AG10803 (cell line): ENCODE measurements at regions not wholly inside any gene's neighbourhood (a gene's known extent, or its start where the extent isn't known, plus 50 kb on each side); places are given as distances from the start of the nearest gene placed in this dataset.

ENCODE experiments used
- DNase-seq: peaks from one replicate; pipeline ENCODE4 v3.0.0; 2010; ENCODE audit warnings: low read depth
- H3K4me3 ChIP-seq: 2 replicates; pipeline ENCODE4 v1.5.1; 2011; ENCODE audit warnings: mild to moderate bottlenecking, low read length, control low read depth
- TF ChIP-seq, protein P1 (sequence below): conservative IDR thresholded peaks from 2 replicates; pipeline ENCODE4 v1.5.1; 2011; ENCODE audit warnings: mild to moderate bottlenecking, low read length, control low read depth, inconsistent platforms

DNA sequence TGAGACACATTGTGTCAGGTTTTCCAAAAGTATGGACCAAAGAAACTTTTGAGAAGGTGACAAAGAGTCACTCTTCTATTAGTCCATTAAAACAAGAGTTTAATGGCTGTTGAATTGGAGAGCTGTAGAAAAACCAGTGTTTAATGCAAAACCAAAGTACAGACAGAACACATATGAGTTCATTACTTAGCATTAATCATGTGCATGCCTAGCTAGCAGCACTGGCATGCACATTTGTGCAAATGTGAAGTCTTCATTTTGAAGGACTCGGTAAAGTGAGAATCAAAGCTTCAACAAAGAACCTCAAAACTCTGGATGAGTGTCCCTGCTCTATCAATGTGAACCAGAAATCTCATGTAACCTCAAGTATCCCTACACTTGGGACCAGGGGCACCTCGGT lies 256.3 kb upstream of the PPARGC1A start:
- TF ChIP-seq, protein P1, sequence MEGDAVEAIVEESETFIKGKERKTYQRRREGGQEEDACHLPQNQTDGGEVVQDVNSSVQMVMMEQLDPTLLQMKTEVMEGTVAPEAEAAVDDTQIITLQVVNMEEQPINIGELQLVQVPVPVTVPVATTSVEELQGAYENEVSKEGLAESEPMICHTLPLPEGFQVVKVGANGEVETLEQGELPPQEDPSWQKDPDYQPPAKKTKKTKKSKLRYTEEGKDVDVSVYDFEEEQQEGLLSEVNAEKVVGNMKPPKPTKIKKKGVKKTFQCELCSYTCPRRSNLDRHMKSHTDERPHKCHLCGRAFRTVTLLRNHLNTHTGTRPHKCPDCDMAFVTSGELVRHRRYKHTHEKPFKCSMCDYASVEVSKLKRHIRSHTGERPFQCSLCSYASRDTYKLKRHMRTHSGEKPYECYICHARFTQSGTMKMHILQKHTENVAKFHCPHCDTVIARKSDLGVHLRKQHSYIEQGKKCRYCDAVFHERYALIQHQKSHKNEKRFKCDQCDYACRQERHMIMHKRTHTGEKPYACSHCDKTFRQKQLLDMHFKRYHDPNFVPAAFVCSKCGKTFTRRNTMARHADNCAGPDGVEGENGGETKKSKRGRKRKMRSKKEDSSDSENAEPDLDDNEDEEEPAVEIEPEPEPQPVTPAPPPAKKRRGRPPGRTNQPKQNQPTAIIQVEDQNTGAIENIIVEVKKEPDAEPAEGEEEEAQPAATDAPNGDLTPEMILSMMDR, result no peak
- no peak overlapping the region for H3K4me3 ChIP-seq
- no peak for DNase-seq

DNA sequence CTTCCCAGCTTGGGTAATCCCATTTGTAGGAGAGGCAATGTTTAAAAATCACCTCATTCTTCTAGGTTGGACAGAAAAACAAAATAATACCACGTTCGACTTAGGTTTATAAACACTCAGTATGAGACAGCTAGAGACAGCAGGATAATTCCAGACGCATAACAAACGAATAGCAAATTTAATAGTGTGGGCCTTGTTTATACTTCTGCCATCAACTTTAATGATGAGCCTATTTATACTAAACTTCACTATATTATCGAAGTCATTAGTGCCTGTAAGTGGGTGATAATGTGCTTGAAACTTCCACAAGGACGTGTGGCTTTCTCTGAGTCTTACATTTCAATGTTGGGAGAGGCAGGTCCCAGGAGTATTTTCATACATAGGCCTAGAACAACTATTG lies 255.7 kb upstream of the PPARGC1A start:
- no peak for DNase-seq
- TF ChIP-seq, protein P1, result no peak
- H3K4me3 ChIP-seq, result no peak overlapping the region

- TF ChIP-seq, protein P1, result no peak
- no peak overlapping the region for H3K4me3 ChIP-seq
- no peak for DNase-seq
Measured at GRCh38 chr4:24144381-24144780, 254.5 kb upstream of the PPARGC1A start.

GRCh38 chr4:24143741-24144140 lies 253.9 kb upstream of the PPARGC1A start:
- no peak for DNase-seq
- H3K4me3 ChIP-seq, result no peak overlapping the region
- TF ChIP-seq, protein P1, result no peak

GRCh38 chr4:24141836-24142235 lies 252.0 kb upstream of the PPARGC1A start:
- H3K4me3 ChIP-seq, result no peak overlapping the region
- TF ChIP-seq, protein P1, result no peak
- peak; percentile 50 for DNase-seq

- DNase-seq, result no peak
- TF ChIP-seq, protein P1, result no peak
- H3K4me3 ChIP-seq, result no peak overlapping the region
Measured at GRCh38 chr4:24140892-24141291, 251.0 kb upstream of the PPARGC1A start.

DNA sequence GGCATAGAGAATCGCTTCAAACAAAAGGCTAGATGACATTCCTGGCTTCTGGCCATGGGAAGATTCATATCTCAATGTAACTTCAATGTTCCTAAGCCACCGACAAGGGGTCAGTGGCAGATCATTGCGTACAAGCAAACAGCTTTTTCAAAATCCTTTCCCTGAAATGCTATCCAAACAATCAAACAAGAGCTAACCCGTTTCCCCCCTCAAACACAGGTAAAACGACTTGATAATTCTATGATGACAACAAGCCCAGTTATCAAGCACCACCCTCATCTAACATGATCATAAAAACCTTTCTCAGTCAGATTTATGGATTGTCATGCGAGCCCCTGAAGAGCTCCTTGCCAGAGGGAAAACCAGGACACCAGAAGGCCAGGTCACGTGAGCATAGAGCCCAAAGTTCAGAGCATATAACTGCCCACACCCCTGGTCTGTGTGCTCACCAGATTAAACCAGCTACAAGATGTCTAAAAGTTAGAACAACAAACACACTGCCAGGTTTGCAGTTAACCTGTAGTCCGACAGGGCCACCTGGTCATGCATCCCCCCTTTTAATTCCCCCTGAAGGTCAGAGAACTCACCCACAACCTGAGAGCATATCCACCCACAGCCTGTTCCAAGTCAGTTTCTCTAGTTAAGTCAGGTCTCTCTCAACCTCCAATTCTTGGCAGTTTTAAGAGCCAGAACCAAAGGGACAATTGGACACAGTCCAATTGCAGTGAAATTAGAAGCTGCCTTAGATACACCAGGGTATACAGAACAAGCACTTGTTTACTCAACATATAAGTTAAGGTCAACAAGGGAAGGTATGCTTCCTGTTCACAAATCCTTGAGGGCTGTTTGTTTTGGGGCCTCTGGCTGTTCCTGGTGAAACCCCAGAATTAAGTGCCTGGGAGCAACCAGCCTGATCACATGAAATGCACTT lies 248.1 kb upstream of the PPARGC1A start:
- no peak overlapping the region for H3K4me3 ChIP-seq
- DNase-seq, result no peak
- TF ChIP-seq, protein P1, result no peak
